NCI-H2107 treated with DMSO at 0.1 percent for 48 hours (cell line): ENCODE measurements at regions not wholly inside any gene's neighbourhood (a gene's known extent, or its start where the extent isn't known, plus 50 kb on each side); places are given as distances from the start of the nearest gene placed in this dataset.

Experiments used
- DNase-seq: peaks from one replicate; lab custom pipeline; 2025; ENCODE audit not compliant: unreplicated experiment; lab: John Stamatoyannopoulos, UW

DNA sequence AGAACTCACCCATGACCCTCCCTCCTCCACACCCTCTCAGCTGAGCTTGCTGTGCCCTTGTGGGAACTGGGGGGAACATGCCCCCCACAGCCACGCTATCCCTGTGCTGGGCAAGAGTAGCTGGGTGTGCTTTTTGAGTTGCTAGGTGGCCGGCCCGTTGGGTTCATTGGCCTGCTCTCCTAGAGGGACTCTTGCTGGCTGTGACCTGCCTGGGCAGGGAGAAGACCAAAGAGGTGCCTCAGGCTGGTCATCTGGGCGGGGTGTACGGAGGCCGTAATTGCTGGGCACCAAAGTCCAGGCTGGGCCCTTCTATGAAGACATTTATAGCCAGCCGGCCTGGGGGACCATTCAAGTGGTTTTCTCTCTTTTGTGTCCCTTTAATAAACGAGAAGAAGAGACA lies 138.3 kb upstream of the ZBTB40 start:
- DNase-seq, result no peak

- DNase-seq, result no peak
Measured at GRCh38 chr1:22314706-22315105, 136.9 kb upstream of the ZBTB40 start.

GRCh38 chr1:22315315-22316078 lies 136.2 kb upstream of the ZBTB40 start:
- no peak for DNase-seq

GRCh38 chr1:22317231-22317919 lies 134.3 kb upstream of the ZBTB40 start:
- no peak for DNase-seq

GRCh38 chr1:22317920-22318243 lies 133.8 kb upstream of the ZBTB40 start:
- DNase-seq, result no peak

DNA sequence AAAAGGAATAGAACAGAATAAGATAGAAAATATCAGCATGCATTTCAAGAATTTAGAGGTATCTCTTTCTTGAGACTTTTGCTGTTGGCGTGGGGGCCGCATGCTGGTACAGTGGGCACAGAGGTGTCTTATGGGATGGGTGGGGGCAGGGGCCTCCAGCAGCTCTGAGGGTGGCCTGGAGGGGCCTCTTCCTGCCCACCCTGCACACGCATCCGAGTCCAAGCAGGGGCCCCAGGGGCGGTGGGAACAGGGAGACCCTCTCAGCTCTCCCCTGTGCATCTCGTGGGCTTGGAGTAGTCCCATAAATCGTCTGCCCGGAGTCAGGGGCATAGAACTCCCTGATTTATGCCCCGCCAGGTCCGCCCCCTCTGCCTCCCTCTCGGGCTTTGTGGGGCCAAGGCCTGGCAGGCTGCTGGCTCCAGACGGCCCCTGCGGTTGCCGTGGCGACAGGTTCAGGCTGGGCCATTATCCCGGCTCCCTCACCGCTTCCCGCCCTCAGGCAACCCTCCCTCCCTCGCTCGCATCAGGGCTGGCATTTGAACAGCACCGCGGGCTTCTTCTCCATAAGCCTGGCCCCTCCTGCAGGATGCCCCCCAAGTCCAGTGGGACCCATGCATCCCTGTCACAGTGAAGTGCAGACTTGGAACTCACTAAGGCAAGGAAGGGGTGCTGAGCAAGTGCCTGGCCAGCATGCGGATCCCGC lies 133.2 kb upstream of the ZBTB40 start:
- no peak for DNase-seq

GRCh38 chr1:22319608-22320007 lies 132.0 kb upstream of the ZBTB40 start:
- no peak for DNase-seq

DNA sequence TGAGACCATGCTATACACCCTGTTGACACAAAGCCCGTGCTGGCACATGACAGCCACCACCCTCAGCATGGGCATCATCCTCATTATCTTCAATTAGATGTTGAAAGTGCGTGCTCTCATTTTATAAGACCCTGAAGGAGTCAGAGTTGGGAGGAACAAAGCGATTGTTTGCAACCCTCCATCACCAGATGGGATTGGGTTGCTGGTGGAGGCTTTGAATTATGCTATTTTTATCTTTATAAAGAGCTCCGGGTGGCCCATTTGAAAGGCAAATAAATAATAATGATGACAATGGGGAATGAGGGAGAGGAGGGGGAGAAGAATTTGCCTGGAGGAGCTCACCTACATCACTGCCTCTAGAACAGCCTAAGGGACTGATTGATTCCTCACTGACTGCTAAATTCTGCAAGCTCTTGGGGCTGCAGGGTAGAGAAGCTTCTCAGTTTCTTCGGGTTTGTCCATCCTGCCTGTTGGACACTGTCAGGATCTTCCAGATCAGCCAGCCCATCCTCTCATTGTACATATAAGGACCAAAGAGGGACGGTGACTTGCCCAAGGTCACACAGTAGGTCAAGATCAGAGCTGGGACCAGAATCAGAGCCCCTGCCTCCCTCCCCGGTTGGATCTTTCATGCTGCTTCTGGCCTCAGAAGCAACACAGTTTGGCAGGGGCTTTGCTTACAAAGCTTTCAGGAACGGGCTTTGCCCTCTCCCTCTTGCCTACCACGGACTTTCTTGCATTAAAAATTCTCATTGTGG lies 130.9 kb upstream of the ZBTB40 start:
- DNase-seq, result no peak

GRCh38 chr1:22321917-22322316 lies 129.7 kb upstream of the ZBTB40 start:
- no peak for DNase-seq

DNA sequence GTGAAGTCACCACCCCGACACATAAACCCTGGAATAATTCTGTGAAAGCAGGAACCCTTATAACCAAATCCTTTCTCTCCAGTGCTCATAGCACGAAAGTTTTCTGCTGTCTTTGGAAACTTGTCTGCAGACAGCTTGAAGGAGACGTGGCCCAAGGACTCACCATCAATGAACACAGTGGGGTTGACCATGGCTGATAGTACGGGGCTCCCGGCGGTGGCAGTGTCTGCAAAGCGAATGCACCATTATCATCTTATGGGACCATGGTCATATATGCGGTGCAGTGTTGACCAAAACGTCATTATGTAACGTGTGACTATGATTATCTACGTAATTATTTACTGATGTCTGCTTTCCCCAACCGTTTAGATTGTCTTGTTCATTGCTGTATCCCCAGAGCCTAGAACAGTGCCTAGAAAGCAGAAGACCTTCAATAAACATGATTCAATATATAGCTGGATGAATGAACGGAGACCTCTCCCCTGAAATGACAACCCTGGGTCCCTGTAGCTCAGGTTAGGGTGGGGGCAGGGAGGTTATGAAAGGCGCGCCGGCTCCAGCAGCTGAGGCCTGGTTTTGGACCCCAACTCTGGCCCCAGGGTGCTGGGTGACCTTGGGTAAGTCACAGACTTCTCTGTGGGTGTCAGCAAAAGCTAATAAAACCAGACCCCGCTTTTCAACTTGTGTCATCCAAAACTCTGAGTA lies 128.4 kb upstream of the ZBTB40 start:
- no peak for DNase-seq

- DNase-seq, result no peak
Measured at GRCh38 chr1:22323846-22324504, 127.7 kb upstream of the ZBTB40 start.

- DNase-seq, result no peak
Measured at GRCh38 chr1:22325531-22326371, 125.9 kb upstream of the ZBTB40 start.

DNA sequence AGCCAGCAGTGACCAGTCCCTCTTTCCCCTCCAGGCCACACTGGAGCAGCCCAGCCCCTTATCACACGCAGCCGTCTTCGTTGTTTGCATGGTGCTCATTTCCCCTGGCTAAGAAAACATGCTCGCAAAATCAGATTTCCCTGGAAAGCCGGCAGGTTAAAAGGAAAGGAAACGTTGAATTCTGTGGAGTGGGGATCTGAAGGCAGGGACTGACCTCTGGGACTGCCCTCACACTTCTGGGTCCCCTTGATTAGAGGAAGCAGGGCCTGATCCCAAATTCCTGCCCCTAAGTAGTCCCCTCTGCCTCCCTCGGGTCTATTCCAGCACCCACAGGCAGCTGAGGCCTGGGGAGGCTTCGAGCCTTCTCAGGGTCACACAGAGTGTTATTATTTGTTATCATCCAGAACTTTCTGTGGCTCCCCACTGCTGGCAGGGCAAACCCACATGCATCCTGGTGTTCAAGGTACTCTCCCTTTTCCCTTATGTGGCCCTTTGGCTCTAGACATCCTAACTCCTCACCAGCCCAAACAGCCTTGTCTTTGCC lies 125.2 kb upstream of the ZBTB40 start:
- DNase-seq, result no peak

DNA sequence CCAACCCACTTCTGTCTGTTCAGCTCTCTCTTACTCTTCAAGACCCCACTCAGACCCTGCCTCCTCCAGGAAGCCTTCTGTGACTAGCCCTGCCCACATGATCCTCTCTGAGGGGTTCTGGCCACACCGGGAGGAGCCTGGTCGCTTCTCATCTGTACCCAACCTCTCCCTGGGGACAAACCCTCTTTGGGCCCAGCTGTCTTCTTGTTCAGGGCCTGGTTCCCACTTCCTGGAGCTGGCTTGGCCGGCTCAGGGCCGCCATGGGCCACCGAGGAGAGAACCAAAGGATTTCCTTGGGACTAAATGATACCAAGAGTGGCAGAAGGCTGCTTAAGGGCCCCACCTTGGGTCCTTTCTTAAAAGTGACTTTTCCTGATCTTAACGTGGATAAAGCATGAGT lies 124.7 kb upstream of the ZBTB40 start:
- DNase-seq, result no peak

DNA sequence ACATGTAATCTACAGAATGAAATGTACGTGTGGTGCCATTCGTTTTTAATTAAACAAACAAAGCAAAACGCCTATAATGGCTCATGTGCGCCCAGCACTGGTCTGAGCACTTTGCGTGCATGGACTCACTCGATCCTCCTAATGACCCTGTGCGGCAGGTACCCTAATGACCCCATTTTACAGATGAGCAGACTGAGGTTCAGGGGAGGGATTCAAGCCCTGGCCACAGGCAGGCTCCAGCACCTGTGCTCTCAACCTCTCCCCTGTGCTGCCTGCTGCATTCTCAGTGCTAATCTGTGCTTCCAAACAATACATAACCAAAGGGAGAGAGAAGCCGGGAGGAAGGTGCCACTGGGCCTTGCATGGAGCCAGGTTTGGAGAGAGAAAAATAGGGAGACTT lies 124.2 kb upstream of the ZBTB40 start:
- DNase-seq, result no peak

GRCh38 chr1:22328331-22329147 lies 123.1 kb upstream of the ZBTB40 start:
- DNase-seq, result no peak

DNA sequence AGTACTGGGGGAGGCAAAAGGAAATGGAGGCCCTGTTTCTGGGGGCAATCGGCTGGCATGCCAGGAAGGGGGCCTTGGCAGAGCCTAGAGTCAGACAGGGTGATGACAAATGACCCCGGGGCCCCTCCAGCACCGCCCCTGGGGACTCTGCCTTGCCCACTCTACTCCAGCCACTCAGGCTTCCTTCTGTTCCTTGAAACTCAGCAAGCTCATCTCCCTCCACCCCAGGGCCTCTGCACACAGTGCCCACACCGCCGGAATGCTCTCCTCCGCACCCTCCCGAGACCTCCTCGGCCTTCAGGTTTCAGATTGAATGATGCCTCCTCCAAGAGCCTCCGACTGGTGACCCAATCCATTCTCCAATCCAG lies 122.5 kb upstream of the ZBTB40 start:
- no peak for DNase-seq

DNA sequence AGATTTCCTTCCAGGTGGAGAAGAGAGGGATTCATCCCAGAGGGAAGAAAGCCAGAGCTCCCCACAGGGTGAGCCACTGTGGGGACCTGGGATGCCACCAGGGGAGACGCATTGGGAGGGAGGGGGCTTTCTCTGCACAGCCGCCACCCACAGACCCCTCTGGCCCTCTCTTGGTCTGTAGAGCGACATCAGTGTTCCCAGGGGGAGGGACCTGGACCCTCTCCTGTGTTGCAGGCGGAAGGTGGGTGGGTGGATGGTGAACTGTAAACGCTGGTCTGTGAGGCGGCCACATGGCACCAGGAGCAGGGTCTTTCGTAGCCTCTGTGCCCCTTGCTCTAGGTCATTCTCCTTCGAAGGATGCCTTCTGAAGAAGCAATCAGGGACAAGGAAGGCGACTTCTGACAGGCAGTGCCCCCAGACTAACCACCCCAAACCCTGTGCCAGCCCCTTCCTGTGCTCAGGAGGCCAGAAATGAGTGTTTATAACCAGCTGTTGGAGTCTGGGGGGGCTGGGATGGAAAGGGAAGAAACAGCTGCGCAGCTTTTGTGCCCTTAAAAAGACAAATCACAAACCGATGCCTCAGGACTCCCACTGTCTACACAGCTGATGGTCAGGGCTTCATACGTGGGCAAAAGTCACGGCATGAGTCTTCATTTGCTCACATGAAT lies 121.4 kb upstream of the ZBTB40 start:
- no peak for DNase-seq
